ENCODE measurements at regions not wholly inside any gene's neighbourhood (a gene's known extent, or its start where the extent isn't known, plus 50 kb on each side); places are given as distances from the start of the nearest gene placed in this dataset.

DNA sequence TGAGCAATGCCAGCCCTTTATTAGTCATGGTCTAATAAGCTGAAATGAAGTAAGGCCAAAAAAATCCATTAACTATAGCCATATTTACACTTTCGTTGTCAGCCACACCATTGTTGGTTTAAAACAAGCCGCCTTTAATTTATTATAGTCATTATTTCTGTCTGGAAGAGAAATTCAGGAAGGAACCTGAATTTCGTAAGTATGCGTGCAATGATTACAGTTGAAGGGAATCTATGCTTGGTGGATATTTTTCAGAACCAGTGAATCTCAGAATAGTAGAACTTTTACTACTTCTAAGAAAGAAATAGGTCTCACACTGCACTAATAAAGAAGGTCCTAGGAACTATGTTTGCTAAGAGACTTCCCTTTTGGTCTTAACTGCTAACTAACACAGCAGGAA is 59.1 kb downstream of the FAM43A start (continued):
- TF ChIP-seq, protein P1, sequence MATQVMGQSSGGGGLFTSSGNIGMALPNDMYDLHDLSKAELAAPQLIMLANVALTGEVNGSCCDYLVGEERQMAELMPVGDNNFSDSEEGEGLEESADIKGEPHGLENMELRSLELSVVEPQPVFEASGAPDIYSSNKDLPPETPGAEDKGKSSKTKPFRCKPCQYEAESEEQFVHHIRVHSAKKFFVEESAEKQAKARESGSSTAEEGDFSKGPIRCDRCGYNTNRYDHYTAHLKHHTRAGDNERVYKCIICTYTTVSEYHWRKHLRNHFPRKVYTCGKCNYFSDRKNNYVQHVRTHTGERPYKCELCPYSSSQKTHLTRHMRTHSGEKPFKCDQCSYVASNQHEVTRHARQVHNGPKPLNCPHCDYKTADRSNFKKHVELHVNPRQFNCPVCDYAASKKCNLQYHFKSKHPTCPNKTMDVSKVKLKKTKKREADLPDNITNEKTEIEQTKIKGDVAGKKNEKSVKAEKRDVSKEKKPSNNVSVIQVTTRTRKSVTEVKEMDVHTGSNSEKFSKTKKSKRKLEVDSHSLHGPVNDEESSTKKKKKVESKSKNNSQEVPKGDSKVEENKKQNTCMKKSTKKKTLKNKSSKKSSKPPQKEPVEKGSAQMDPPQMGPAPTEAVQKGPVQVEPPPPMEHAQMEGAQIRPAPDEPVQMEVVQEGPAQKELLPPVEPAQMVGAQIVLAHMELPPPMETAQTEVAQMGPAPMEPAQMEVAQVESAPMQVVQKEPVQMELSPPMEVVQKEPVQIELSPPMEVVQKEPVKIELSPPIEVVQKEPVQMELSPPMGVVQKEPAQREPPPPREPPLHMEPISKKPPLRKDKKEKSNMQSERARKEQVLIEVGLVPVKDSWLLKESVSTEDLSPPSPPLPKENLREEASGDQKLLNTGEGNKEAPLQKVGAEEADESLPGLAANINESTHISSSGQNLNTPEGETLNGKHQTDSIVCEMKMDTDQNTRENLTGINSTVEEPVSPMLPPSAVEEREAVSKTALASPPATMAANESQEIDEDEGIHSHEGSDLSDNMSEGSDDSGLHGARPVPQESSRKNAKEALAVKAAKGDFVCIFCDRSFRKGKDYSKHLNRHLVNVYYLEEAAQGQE (IDR thresholded peaks at IDR 0.05; ENCODE audit: unreplicated experiment), result no peak
- TF ChIP-seq EZH2 (IDR thresholded peaks at IDR 0.05; ENCODE audit: low read depth, unreplicated experiment) (no peak), CREB1 (CRISPR knock-in tag; IDR thresholded peaks at IDR 0.05; ENCODE audit: low read depth) (no peak)

DNA sequence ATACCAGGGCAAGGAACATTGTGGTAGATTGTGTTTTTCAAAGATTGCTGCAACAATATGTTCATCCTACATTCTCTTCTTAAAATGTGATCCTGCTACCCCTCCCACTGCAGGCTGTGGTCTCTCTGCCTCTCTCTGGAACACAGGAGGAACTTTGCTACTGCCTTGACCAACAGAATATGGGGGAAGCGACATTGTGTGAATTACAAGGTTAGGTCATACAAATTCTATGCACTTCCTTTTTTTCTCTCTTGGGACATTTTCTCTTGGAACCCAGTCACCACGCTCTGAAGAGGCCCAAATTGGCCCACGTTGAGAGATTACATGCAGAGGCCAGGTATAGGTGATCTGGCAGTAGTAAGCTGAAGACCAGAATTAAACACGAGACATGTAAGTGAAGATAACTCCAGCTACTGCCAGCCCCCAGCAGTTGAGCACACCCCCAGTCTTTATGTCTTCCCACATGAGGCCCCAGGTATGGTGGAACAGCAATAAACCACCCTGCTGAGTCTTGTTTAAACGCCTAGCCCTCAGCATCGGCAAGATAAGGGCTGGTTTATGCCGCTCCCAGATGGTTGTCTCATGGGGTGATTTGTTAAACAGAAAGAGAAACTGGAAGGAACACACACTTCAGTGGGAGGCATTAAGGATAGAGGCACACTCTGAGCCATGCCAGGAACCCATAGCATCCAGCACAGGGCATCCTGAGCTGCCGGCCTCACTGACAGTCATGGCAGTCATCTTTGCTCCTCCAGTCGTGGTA is 59.9 kb downstream of the FAM43A start:
- Mint-ChIP-seq H3K27me3 (ENCODE audit: insufficient read depth, low read depth, poor library complexity) (peaks cover 12% of the 10 kb centered on the region), H3K4me1 (peaks cover 39% of the 10 kb centered on the region), H3K9me3 (0 out of 3 replicates have a peak, but pooled peaks cover 3% of the 10 kb centered on the region), H3K36me3 (ENCODE audit: low read depth) (no peaks in the 10 kb centered on the region), H3K27ac (no peak overlapping the region), H3K4me3 (no peak overlapping the region)
- Histone ChIP-seq H3F3A (replicated peaks; ENCODE audit: low read depth) (no peaks in the 10 kb centered on the region), H3K4me1 (ENCODE audit: insufficient read depth) (peaks cover 14% of the 10 kb centered on the region; the same call in 1 of the 2 replicates), H3K36me3 (ENCODE audit: insufficient read depth) (no peaks in the 10 kb centered on the region), H3K4me3 (no peak overlapping the region), H3K9me2 (ENCODE audit: insufficient read depth) (no peaks in the 10 kb centered on the region), H3K27me3 (ENCODE audit: insufficient read depth) (no peaks in the 10 kb centered on the region), H2AFZ (no peak overlapping the region), H4K20me1 (replicated peaks; ENCODE audit: insufficient read depth) (no peaks in the 10 kb centered on the region), H3K4me2 (no peak overlapping the region), H3K27ac (ENCODE audit: low read depth) (no peak overlapping the region), H3K79me2 (replicated peaks; ENCODE audit: insufficient read depth) (no peaks in the 10 kb centered on the region)
- TF ChIP-seq, protein P2, sequence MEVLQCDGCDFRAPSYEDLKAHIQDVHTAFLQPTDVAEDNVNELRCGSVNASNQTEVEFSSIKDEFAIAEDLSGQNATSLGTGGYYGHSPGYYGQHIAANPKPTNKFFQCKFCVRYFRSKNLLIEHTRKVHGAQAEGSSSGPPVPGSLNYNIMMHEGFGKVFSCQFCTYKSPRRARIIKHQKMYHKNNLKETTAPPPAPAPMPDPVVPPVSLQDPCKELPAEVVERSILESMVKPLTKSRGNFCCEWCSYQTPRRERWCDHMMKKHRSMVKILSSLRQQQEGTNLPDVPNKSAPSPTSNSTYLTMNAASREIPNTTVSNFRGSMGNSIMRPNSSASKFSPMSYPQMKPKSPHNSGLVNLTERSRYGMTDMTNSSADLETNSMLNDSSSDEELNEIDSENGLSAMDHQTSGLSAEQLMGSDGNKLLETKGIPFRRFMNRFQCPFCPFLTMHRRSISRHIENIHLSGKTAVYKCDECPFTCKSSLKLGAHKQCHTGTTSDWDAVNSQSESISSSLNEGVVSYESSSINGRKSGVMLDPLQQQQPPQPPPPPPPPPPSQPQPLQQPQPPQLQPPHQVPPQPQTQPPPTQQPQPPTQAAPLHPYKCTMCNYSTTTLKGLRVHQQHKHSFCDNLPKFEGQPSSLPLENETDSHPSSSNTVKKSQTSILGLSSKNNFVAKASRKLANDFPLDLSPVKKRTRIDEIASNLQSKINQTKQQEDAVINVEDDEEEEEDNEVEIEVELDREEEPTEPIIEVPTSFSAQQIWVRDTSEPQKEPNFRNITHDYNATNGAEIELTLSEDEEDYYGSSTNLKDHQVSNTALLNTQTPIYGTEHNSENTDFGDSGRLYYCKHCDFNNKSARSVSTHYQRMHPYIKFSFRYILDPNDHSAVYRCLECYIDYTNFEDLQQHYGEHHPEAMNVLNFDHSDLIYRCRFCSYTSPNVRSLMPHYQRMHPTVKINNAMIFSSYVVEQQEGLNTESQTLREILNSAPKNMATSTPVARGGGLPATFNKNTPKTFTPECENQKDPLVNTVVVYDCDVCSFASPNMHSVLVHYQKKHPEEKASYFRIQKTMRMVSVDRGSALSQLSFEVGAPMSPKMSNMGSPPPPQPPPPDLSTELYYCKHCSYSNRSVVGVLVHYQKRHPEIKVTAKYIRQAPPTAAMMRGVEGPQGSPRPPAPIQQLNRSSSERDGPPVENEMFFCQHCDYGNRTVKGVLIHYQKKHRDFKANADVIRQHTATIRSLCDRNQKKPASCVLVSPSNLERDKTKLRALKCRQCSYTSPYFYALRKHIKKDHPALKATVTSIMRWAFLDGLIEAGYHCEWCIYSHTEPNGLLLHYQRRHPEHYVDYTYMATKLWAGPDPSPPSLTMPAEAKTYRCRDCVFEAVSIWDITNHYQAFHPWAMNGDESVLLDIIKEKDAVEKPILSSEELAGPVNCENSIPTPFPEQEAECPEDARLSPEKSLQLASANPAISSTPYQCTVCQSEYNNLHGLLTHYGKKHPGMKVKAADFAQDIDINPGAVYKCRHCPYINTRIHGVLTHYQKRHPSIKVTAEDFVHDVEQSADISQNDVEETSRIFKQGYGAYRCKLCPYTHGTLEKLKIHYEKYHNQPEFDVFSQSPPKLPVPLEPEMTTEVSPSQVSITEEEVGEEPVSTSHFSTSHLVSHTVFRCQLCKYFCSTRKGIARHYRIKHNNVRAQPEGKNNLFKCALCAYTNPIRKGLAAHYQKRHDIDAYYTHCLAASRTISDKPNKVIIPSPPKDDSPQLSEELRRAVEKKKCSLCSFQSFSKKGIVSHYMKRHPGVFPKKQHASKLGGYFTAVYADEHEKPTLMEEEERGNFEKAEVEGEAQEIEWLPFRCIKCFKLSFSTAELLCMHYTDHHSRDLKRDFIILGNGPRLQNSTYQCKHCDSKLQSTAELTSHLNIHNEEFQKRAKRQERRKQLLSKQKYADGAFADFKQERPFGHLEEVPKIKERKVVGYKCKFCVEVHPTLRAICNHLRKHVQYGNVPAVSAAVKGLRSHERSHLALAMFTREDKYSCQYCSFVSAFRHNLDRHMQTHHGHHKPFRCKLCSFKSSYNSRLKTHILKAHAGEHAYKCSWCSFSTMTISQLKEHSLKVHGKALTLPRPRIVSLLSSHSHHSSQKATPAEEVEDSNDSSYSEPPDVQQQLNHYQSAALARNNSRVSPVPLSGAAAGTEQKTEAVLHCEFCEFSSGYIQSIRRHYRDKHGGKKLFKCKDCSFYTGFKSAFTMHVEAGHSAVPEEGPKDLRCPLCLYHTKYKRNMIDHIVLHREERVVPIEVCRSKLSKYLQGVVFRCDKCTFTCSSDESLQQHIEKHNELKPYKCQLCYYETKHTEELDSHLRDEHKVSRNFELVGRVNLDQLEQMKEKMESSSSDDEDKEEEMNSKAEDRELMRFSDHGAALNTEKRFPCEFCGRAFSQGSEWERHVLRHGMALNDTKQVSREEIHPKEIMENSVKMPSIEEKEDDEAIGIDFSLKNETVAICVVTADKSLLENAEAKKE (CRISPR knock-in tag; IDR thresholded peaks at IDR 0.05), result no peak
- no peak for ATAC-seq
- no peak for DNase-seq (ENCODE audit: low spot score)

All from GM23338 (cell line).